Renal cortical epithelial cell (primary cell): ENCODE measurements at regions not wholly inside any gene's neighbourhood (a gene's known extent, or its start where the extent isn't known, plus 50 kb on each side); places are given as distances from the start of the nearest gene placed in this dataset.

Experiments used
- DNase-seq: peaks from one replicate; pipeline ENCODE4 v3.0.0-alpha.2; 2011; ENCODE audit warnings: low read depth

GRCh38 chrX:94041881-94042280 is 367.9 kb downstream of the FAM133A start:
- DNase-seq, result no peak

DNA sequence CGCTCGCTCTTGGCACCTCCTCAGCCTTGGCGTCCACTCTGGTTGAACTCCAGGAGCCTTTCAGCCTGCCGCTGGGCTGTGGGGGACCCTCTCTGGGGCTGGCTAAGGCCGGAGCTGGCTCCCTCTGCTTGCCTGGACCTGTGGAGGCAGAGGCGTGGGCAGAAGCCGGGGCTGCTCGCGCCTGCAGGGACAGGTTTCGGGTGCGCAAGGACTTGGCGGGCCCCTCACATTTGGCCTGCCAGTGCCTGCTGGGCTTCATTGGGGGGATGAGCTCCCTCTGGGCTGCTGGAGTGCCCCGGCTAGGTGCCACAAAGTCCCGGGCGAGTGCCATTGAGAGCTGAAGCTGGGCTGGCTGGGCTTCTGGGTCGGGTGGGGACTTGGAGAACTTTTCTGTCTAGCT is 371.7 kb downstream of the FAM133A start:
- no peak for DNase-seq

- DNase-seq, result no peak
Measured at GRCh38 chrX:94051926-94052325, 377.9 kb downstream of the FAM133A start.

DNA sequence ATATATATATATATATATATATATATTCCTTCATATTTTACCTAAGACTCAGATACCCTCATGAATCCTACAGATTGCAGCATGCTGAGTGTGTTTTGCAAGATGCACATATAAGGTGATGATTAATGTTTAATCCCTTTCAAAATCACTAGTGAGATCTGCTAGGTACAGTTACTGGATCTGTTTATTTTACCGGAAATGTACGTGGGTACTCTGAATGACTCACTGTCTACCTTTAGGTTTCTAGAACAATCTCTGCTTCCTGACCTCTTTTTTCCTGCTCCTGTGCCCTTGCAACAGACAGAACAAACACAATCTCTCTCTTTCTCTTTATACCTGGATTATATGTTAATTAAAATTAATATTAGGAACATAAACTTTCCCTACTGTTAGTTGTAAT is 379.6 kb downstream of the FAM133A start:
- DNase-seq, result peak; percentile 47

- peak; percentile 12 for DNase-seq
Measured at GRCh38 chrX:94057385-94057784, 383.4 kb downstream of the FAM133A start.

DNA sequence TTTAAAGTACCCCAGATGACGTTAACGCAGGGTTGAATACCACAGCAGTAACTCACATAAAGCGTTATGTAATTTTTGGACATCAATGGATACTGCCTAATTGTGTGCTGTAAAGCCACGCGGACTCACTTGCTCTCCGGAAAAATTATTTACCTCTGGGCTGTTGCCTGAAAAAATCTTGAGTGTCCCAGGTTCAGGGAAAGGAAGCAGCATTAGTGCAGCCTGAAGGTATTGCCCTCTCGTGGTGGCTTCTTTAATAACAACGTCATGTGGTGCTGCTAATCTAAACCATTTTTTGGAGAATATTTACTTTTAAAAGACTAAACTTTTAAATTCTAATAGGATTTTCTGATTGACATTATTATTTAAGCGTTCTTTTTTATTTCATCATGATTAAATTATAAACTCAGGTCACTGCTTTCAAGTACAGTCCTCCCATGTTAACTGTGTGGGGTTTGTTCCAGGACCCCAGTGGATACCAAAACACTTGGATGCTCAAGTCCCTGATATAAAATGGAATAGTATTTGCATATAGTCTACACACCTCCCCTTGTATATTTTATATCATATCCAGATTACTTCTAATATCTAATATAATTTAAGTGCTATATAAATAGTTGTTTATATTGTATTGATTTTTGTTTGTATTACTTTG is 384.8 kb downstream of the FAM133A start:
- DNase-seq, result no peak

DNA sequence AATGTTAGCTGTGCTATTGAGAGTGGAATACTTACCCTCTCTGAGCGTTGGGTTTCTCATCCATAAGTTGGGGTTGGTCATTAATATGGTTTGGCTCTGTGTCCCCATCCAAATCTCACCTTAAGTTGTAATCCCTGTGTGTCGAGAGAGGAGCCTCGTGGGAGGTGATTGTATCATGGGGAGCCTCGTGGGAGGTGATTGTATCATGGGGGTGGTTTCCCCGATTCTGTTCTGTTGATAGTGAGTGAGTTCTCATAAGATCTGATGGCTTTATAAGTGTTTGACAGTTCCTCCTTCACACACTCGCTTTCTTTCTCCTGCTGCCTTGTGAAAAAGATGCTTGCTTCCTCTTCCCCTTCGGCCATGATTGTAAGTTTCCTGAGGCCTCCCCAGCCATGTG is 391.1 kb downstream of the FAM133A start:
- no peak for DNase-seq

- DNase-seq, result no peak
Measured at GRCh38 chrX:94089149-94089548, 415.1 kb downstream of the FAM133A start.

DNA sequence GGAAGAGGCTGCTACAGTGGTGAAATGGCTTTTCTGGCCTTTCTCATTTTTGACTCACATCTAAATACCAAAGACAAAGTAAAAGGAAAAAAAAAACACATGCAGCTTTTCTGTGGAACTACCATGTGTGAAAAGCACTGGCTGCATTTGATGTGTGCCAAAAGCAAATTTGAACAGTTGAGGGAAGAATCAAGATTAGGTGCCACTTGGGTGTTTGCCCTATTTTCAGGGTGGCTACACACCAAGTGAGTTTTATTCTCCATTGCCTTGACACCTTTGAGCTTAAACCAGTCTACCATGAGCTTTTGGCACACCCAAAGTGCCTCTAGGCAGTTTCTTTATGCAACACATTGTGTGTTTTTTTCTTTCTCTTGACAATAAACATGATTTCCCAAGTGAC is 423.9 kb downstream of the FAM133A start:
- no peak for DNase-seq

- DNase-seq, result no peak
Measured at GRCh38 chrX:94107981-94108380, 434.0 kb downstream of the FAM133A start.

- DNase-seq, result no peak
Measured at GRCh38 chrX:94114362-94114761, 440.4 kb downstream of the FAM133A start.

DNA sequence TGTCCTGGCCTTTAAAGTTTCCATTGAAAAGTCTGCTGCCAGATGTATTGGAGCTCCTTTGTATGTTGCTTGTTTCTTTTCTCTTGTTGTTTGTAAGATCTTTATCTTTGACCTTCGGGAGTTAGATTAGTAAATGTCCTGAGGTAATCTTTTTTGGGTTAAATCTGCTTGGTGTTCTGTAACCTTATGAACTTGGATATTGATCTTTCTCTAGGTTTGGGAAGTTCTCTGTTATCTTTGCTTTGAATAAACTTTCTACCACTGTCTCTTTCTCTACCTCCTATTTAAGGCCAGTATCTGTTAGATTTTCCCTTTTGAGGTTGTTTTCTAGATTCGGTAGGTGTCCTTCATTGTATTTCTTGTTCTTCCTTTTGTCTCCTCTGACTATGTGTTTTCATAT is 447.8 kb downstream of the FAM133A start:
- no peak for DNase-seq

DNA sequence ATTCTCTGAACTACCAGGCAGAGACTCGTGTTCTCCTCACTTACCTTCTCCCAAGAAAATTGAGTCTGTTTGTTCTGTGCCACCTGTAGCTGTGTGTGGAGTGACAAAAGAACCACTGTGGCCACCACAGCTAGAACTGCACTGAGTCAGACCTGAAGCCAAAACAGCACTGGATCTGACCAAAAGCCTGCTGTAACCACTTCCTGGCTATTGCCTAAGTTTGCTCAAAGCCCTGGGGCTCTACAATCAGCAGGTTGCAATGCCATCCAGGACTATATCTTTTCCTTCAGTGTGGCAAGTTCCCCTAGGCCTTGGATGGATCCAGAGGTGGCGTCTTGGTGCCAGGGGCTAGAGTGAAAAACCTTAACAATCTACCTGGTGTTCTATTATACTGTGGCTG is 449.1 kb downstream of the FAM133A start:
- no peak for DNase-seq

- DNase-seq, result no peak
Measured at GRCh38 chrX:94162971-94163370, 489.0 kb downstream of the FAM133A start.

- peak; percentile 38 for DNase-seq
Measured at GRCh38 chrX:94178145-94178788, 504.3 kb downstream of the FAM133A start.

GRCh38 chrX:94204524-94204923 is 530.5 kb downstream of the FAM133A start:
- no peak for DNase-seq

DNA sequence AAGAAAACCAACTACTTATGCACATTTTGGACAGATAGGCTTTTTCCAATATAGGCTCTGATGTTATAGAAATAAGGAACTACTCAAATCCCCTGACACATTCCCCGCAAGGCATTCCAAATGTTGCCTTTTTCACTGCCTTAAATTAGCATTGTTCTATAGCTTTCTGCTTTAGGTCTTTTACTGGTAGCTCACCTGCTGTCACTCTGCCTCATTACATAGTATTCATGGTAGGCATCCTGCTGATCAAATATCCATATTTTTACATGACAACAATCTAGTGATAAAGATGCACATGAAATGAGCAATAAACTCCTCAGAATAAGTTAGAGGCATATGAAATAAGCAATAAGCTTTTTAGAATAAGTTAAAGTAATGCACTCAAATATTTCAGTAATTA is 542.7 kb downstream of the FAM133A start:
- DNase-seq, result no peak

DNA sequence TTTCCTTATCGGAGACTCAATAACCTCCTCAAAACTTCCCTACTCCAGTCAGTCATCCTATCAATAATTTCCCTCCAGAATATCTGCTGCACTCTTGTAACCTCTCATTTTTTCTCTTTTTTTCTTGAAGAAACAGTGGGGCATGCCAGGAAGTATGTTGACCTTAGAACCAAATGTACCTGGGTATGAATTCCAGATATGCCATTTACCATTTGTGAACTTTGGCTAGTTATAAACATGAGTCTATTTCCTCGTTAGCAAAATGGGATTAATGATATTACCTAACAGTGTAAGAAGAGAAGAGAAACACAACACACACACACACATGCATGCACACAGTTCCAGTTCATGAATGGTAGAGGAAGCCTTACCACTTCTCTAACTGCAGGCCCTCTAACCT is 578.2 kb downstream of the FAM133A start:
- no peak for DNase-seq

DNA sequence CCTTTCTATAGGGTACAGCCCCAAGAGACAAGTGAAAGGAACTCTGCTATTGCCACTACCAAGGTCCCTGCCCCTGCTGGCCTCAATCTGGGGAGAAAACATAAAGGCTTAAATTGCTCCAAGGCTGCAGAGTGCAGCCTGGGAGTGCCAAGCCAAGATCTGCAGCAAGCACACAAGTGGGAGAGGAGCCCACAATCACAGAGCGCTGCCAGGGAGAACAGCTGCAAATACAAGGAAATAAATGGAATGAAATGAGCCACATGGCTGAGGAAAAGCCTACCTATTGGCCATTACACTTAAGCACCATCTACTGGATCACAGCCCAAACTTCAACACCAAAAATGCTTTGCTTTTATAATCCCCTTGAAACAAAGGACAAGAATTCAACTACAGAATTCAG is 582.4 kb downstream of the FAM133A start:
- no peak for DNase-seq

GRCh38 chrX:94265323-94265722 is 591.3 kb downstream of the FAM133A start:
- DNase-seq, result no peak

DNA sequence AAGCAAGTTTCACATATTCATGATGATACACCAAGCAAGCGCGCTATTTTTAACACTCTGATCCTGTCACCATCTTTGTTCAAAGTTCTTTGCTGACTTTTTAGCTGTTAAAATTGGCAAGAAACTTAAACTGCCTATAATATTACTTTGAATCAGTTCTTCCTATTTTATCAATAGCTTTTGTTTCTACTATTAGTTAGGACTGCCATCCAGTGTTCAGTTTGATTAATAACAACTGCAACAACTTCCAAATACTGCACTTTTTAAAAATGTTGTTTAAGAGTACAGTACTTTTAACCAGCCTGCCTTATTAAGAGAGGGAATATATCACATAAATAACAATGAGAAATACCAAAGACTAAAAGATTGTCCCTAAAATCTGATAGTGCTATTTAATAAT is 614.3 kb downstream of the FAM133A start:
- DNase-seq, result no peak

DNA sequence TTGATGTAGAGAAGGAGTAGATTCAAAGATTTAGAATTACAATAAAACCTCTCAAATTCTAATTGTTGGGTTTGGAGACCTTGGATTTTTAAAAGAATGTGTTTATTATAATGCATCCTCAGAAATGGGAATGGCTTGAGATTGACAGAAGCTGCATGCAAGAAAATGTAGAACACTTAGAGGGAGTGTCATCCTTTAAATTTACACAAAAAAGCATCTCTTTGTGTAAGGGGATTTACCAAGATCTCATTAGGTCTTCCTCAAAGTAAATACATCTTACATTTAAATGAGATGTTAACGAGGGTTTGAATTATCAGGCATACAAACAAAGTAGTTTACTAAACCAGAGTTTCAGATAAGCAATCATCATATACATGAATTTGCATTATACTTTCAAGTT is 615.0 kb downstream of the FAM133A start:
- no peak for DNase-seq

GRCh38 chrX:94302446-94302845 is 628.4 kb downstream of the FAM133A start:
- no peak for DNase-seq

- no peak for DNase-seq
Measured at GRCh38 chrX:94329182-94329581, 655.2 kb downstream of the FAM133A start.
